ENCODE measurements at regions not wholly inside any gene's neighbourhood (a gene's known extent, or its start where the extent isn't known, plus 50 kb on each side); places are given as distances from the start of the nearest gene placed in this dataset.

DNA sequence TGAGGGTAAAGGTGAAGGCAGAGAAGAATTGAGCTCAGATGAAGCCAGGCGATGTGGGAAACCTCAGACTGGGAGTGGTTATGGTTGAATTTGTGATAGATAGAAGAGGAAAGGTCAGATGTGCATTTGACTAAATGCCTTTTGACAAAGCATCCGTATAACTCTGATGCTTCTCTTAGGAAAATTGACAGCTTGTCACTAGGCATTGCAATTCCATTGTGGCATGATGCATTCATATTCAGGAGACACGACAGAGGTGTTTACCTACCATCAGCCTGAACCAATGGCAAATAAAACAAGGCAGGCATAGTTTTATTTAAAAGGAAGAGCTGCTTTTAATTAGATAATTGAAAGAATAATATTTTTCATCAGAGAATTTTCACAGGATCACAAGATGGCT, 325.1 kb upstream of the IGFBP7 start:
- TF ChIP-seq POLR2A (IDR thresholded peaks at IDR 0.05) (no peak), POLR2AphosphoS5 (IDR thresholded peaks at IDR 0.05) (no peak)
- TF ChIP-seq, protein P1, sequence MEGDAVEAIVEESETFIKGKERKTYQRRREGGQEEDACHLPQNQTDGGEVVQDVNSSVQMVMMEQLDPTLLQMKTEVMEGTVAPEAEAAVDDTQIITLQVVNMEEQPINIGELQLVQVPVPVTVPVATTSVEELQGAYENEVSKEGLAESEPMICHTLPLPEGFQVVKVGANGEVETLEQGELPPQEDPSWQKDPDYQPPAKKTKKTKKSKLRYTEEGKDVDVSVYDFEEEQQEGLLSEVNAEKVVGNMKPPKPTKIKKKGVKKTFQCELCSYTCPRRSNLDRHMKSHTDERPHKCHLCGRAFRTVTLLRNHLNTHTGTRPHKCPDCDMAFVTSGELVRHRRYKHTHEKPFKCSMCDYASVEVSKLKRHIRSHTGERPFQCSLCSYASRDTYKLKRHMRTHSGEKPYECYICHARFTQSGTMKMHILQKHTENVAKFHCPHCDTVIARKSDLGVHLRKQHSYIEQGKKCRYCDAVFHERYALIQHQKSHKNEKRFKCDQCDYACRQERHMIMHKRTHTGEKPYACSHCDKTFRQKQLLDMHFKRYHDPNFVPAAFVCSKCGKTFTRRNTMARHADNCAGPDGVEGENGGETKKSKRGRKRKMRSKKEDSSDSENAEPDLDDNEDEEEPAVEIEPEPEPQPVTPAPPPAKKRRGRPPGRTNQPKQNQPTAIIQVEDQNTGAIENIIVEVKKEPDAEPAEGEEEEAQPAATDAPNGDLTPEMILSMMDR (IDR thresholded peaks at IDR 0.05), result no peak

Measured in transverse colon (tissue), 4 donors.